ENCODE measurements at regions not wholly inside any gene's neighbourhood (a gene's known extent, or its start where the extent isn't known, plus 50 kb on each side); places are given as distances from the start of the nearest gene placed in this dataset.

DNA sequence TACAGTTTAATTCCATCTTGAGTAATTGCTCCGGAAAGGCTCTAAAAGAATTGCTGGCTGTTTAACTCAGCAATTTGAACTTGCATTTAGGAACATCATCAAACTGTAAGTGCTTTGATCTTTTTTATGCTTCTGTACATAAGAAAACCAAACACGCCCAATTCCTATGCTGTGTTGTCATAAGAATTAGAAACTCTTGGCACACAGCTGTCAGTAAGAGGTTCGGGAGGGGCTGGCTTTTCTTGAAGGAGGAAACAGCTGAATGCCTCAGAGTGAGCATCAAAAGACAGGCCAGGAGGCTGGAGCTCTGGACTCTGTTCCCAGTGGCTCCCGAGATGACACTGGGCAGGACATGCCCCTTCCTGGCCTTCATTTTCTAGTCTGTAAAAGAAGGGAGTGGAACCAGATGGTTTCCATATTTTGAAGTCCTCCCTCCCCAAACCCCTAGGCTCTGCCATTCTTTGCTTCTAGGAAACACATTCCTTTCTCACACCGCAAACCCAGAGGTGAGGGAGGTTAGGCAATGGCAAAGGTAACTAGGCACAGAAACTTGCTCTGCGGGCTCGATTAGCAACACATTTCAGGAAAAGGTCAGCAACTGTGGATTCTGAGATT, 73.7 kb upstream of the DLG1 start:
- CTCF ChIA-PET (ENCODE audit: low intra/inter-chr PET ratio, low total read pairs) = no interaction called here
- intact Hi-C loops (cut with micrococcal nuclease; ENCODE audit: unreplicated experiment) (loop anchor here (5.0 kb wide), 4 partner anchors 50 to 130 kb away; no protein-coding TSS in a partner anchor), in situ Hi-C loops (cut with HindIII; ENCODE audit: extremely low pct_ligation_motif_present, low pct_unique_long_range_greater_than_20kb) (no loop called here)
- Histone ChIP-seq H3K9me3 (ENCODE audit: low read length) (no peaks in the 10 kb centered on the region), H4K20me1 (ENCODE audit: insufficient read depth, low read length) (no peaks in the 10 kb centered on the region), H3K4me3 (replicated peaks in 1 of 3; ENCODE audit: insufficient read depth in 1 of 3, low read depth in 2 of 3, low read length in 3 of 3) (peak overlapping the region in 1 of 3 experiments; percentile 6; a peak in 1 of 6 replicates), H3K9ac (ENCODE audit: insufficient read depth, low read depth, low read length) (peak overlapping the region; percentile 60; the same call in 1 of the 2 replicates), H3K4me2 (ENCODE audit: low read depth, low read length) (peak overlapping the region; percentile 82), H3K79me2 (ENCODE audit: insufficient read depth, low read length) (no peaks in the 10 kb centered on the region), H3K27ac (ENCODE audit: extremely low read length, insufficient read depth, low read length) (peak overlapping the region; percentile 90), H3K27me3 (ENCODE audit: control insufficient read depth in 1 of 2, insufficient read depth in 2 of 2, low read length in 2 of 2) (no peaks in the 10 kb centered on the region), H3K36me3 (replicated peaks in 1 of 2; ENCODE audit: control insufficient read depth in 1 of 2, insufficient read depth in 2 of 2, low read length in 2 of 2) (no peaks in the 10 kb centered on the region), H2AFZ (ENCODE audit: low read length) (no peak overlapping the region), H3K4me1 (ENCODE audit: insufficient read depth, low read length) (peaks cover 65% of the 10 kb centered on the region)
- WGBS (ENCODE audit: low lambda C conversion rate) = 13% methylated on average over 7 of the region's 7 CpGs
- POLR2A ChIA-PET = interaction anchor here (0.7 to 4.2 kb wide), 12 partner anchors 8 to 97 kb away, joined by 3 to 35 read pairs (median 7); partner anchors contain the start of gene DLG1
- BruUV-seq (replicated peaks) = no TSS peak
- FAIRE-seq = peak; percentile 62
- peak; percentile 66 for DNase-seq (ENCODE audit: low spot score)
- ATAC-seq = no peak
- TF ChIP-seq LBX2 (CRISPR knock-in tag; IDR thresholded peaks at IDR 0.05; ENCODE audit: borderline replicate concordance) = no peak
- TF ChIP-seq GTF3A (CRISPR knock-in tag; conservative IDR thresholded peaks at IDR 0.05) = 0 out of 2 replicates have a peak, but pooled peaks have one; percentile 40
- TF ChIP-seq BRD4 (CRISPR knock-in tag; IDR thresholded peaks at IDR 0.05) = 0 out of 2 replicates have a peak, but pooled peaks have one; percentile 39
- TF ChIP-seq PITX1 (CRISPR knock-in tag; IDR thresholded peaks at IDR 0.05) = peak; percentile 68; the same call in 1 of the 2 replicates
- TF ChIP-seq, protein P1, sequence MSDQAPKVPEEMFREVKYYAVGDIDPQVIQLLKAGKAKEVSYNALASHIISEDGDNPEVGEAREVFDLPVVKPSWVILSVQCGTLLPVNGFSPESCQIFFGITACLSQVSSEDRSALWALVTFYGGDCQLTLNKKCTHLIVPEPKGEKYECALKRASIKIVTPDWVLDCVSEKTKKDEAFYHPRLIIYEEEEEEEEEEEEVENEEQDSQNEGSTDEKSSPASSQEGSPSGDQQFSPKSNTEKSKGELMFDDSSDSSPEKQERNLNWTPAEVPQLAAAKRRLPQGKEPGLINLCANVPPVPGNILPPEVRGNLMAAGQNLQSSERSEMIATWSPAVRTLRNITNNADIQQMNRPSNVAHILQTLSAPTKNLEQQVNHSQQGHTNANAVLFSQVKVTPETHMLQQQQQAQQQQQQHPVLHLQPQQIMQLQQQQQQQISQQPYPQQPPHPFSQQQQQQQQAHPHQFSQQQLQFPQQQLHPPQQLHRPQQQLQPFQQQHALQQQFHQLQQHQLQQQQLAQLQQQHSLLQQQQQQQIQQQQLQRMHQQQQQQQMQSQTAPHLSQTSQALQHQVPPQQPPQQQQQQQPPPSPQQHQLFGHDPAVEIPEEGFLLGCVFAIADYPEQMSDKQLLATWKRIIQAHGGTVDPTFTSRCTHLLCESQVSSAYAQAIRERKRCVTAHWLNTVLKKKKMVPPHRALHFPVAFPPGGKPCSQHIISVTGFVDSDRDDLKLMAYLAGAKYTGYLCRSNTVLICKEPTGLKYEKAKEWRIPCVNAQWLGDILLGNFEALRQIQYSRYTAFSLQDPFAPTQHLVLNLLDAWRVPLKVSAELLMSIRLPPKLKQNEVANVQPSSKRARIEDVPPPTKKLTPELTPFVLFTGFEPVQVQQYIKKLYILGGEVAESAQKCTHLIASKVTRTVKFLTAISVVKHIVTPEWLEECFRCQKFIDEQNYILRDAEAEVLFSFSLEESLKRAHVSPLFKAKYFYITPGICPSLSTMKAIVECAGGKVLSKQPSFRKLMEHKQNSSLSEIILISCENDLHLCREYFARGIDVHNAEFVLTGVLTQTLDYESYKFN (CRISPR knock-in tag; conservative IDR thresholded peaks at IDR 0.05) = 0 out of 2 replicates have a peak, but pooled peaks have one; percentile 17
- no peak for TF ChIP-seq RBM39 (IDR thresholded peaks at IDR 0.05; ENCODE audit: low read depth, low read length, poor library complexity, severe bottlenecking)
- no peak for TF ChIP-seq ZNF652 (CRISPR knock-in tag; IDR thresholded peaks at IDR 0.05; ENCODE audit: borderline replicate concordance, low read depth)
- TF ChIP-seq DMAP1 (CRISPR knock-in tag; IDR thresholded peaks at IDR 0.05) = no peak
- peak; percentile 48; the same call in 1 of the 2 replicates for TF ChIP-seq CEBPG (CRISPR knock-in tag; IDR thresholded peaks at IDR 0.05)
- TF ChIP-seq BCL6 (CRISPR knock-in tag; IDR thresholded peaks at IDR 0.05) = peak; percentile 92
- peak; percentile 56; the same call in 1 of the 2 replicates for TF ChIP-seq NCOA2 (CRISPR knock-in tag; IDR thresholded peaks at IDR 0.05)
- no peak for TF ChIP-seq ZNF761 (CRISPR knock-in tag; conservative IDR thresholded peaks at IDR 0.05)
- no peak for TF ChIP-seq HDAC6 (IDR thresholded peaks at IDR 0.05; ENCODE audit: low read depth, low read length)
- no peak for TF ChIP-seq ZBTB37 (CRISPR knock-in tag; IDR thresholded peaks at IDR 0.05)
- peak; percentile 9; the same call in 1 of the 2 replicates for TF ChIP-seq HNF4G (IDR thresholded peaks at IDR 0.05; ENCODE audit: borderline replicate concordance, low read depth, low read length)
- TF ChIP-seq HNF4G (CRISPR knock-in tag; IDR thresholded peaks at IDR 0.05; ENCODE audit: borderline replicate concordance, low read depth) = no peak
- no peak for TF ChIP-seq ZNF556 (CRISPR knock-in tag; IDR thresholded peaks at IDR 0.05; ENCODE audit: borderline replicate concordance)
- TF ChIP-seq ZNF772 (CRISPR knock-in tag; IDR thresholded peaks at IDR 0.05) = no peak
- TF ChIP-seq ZFX (CRISPR knock-in tag; IDR thresholded peaks at IDR 0.05; ENCODE audit: low read depth) = peak; percentile 39; the same call in 1 of the 2 replicates
- TF ChIP-seq TEAD3 (CRISPR knock-in tag; optimal IDR thresholded peaks at IDR 0.05; ENCODE audit: borderline replicate concordance) = peak; percentile 49
- TF ChIP-seq ZNF230 (CRISPR knock-in tag; IDR thresholded peaks at IDR 0.05) = 0 out of 2 replicates have a peak, but pooled peaks have one; percentile 14

Data from HepG2 (cell line).